GM23338 (cell line): ENCODE measurements at regions not wholly inside any gene's neighbourhood (a gene's known extent, or its start where the extent isn't known, plus 50 kb on each side); places are given as distances from the start of the nearest gene placed in this dataset.

ENCODE experiments used
- CREB1 ChIP-seq: fragments of 250-450 bp; sonication (Bioruptor Pico); IDR thresholded peaks from 2 replicates; pipeline ENCODE4 v1.5.0; 2020; ENCODE audit warnings: low read depth, mild to moderate bottlenecking, moderate library complexity
- CTCF ChIP-seq, 2 experiments: fragments of 200-600 bp in 1 of 2; sonication (generic) in 1 of 2; conservative IDR thresholded peaks; 2 replicates each; pipeline versions ENCODE4 v1.5.1 to v1.6.1; 2016 to 2017; ENCODE audit warnings: antibody characterized with exemption in 2 of 2, low read depth in 2 of 2, mild to moderate bottlenecking in 2 of 2, moderate library complexity in 1 of 2
- ETS1 ChIP-seq: IDR thresholded peaks from 2 replicates; pipeline ENCODE4 v1.6.1; 2016; ENCODE audit warnings: antibody characterized with exemption
- EZH2 ChIP-seq: fragments of 200-600 bp; sonication (generic); IDR thresholded peaks from one replicate; pipeline ENCODE4 v1.8.0; 2017; ENCODE audit warnings: antibody characterized with exemption, mild to moderate bottlenecking, low read depth; ENCODE audit not compliant: unreplicated experiment
- EZH2phosphoT487 ChIP-seq: fragments of 200-600 bp; sonication (generic); IDR thresholded peaks from one replicate; pipeline ENCODE4 v1.8.1; 2018; ENCODE audit warnings: antibody characterized with exemption; ENCODE audit not compliant: unreplicated experiment
- JUNB ChIP-seq: IDR thresholded peaks from one replicate; pipeline ENCODE4 v1.6.1; 2016; ENCODE audit warnings: antibody characterized with exemption; ENCODE audit not compliant: unreplicated experiment
- POLR2AphosphoS5 ChIP-seq: IDR thresholded peaks from 2 replicates; pipeline ENCODE4 v1.6.1; 2016; ENCODE audit warnings: antibody characterized with exemption, low read depth
- REST ChIP-seq: IDR thresholded peaks from one replicate; pipeline ENCODE4 v1.6.1; 2018; ENCODE audit warnings: antibody characterized with exemption; ENCODE audit not compliant: unreplicated experiment
- STAT1 ChIP-seq: IDR thresholded peaks from one replicate; pipeline ENCODE4 v1.6.1; 2016; ENCODE audit warnings: antibody characterized with exemption; ENCODE audit not compliant: unreplicated experiment

GRCh38 chr20:12593342-12593873, 415.4 kb upstream of the SPTLC3 start:
- no peak for TF ChIP-seq POLR2AphosphoS5
- no peak for TF ChIP-seq EZH2phosphoT487
- no peak for TF ChIP-seq CTCF (conservative IDR thresholded peaks at IDR 0.05; ENCODE audit: low read depth in 2 of 2)
- TF ChIP-seq CREB1 (CRISPR knock-in tag): no peak
- TF ChIP-seq REST: no peak
- no peak for TF ChIP-seq EZH2
- TF ChIP-seq ETS1: no peak
- TF ChIP-seq JUNB: no peak
- no peak for TF ChIP-seq STAT1
